HG03103 (cell line): ENCODE measurements at regions not wholly inside any gene's neighbourhood (a gene's known extent, or its start where the extent isn't known, plus 50 kb on each side); places are given as distances from the start of the nearest gene placed in this dataset.
"Not testable (repeated sequence)": the region's sequence is repeated elsewhere in the genome, so short reads cannot be mapped to it uniquely, and the experiment has no call there.

Experiments
- ATAC-seq: cut with Tn5 transposase; IDR thresholded peaks from one replicate; pipeline ENCODE4 v1.9.1; 2021; ENCODE audit warnings: low read depth; ENCODE audit not compliant: unreplicated experiment

DNA sequence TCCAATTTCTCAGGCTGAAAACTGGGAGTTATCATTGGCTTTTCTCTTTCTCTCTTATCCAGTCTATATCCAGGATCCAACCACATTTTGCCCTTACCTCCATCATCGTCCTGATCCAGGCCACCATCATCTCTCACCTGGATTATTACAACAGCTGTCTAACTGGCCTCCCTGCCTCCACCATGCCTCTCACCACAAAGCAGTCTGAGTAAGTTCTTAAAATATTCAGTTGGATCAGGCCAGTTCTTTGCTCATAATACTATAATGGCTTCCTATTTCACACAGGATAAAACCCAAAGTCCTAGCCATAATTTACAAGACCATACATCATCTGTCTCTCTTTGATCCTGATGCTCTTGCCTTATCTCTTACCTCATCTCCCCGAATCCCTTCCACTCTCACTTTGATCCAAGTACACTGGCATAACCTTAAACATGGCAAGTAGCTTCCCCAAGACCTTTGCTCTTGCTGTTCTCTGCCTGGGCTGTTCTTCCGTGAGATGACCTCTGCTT, 133.4 kb upstream of the RAP1B start:
- no peak for ATAC-seq

GRCh38 chr12:68477906-68478305, 132.8 kb upstream of the RAP1B start:
- ATAC-seq = no peak

DNA sequence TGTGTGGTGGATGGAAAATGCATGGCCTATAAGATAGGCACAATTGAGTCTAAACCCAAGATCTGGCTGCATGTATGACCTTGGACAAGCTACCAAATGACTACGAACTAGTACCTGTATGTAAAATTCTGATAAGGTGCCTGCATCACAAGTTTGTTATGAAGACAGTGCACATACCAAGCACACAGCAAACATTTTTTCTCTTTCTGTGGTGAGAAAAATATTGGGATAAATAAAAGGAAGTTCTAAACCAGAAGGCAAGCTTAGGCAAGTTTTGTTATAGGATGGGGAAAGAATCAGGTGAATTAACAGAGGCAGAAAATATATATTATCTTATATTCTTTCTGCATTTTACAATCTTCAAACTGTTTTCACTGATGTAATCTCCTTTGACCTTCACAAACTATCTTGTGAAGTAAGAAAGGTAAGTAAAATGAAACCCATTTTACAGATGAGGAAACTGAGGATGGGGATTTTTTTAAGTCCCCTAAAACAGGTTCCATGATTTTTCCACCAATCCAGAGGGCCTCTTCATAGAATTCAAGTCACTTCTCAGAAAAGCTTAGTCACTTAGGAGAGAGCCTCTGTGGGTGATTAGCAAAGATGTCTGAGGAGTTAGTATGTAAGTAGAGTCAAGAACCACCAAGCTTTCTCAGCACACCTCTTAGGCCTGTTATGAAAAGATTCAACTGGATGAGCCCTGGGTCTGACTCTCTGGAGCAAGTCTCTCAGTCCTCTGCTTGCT, 132.0 kb upstream of the RAP1B start:
- no peak for ATAC-seq

GRCh38 chr12:68479261-68479895, 131.3 kb upstream of the RAP1B start:
- ATAC-seq = no peak

DNA sequence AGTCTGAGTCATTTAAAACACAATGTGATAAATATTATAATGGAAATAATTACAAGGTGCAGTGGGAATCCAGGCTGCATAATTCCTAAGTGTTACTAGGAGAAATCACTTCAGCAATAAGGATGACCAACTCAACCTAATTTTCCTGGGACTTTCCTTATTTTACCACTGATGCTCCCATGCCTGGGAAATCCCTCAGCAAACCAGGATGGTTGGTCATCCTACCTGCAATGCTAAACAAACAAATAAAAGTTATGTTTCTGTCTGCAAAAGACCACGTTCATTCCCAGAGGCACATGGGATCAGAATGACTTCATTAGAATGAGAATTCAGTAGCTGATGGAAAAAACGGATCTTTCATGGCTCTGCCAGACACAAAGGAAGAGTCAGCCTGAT, 130.8 kb upstream of the RAP1B start:
- ATAC-seq = no peak

GRCh38 chr12:68480526-68480925, 130.2 kb upstream of the RAP1B start:
- ATAC-seq = no peak

DNA sequence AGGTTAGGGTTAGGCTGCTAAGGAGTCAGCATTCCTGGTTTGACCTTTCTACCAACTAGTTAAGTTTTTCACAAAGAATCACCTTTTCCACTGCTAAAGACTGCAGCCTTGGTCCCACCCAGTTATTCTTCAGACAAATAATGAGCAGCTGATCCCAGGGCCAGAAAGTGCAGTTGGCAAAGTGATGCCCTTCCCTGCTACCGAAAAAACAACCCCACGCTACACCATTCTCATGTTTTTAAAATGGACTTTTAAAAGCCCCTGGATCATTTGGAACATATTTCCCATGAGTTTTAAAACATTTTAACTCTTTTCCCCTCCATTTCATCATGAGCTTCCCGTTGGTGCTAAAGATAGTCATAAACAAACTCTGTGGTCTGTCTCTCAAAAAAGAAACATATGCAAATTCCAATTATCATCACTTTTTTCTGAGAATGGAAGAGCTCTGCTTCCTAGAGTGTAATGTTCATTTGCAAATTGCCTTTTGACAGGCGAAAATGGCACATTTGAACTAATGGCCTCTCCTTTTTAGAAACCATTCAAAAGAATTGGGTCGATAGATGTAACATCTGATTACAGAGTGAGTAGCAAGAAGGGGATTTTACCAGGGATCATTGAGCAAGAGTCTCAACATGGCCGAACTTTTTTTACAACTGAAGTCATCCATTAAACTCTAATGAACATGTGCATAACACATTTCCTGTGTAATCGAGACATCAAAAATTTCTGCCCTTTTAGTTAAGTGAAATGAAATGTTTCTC, 129.3 kb upstream of the RAP1B start:
- peak; percentile 36 for ATAC-seq

DNA sequence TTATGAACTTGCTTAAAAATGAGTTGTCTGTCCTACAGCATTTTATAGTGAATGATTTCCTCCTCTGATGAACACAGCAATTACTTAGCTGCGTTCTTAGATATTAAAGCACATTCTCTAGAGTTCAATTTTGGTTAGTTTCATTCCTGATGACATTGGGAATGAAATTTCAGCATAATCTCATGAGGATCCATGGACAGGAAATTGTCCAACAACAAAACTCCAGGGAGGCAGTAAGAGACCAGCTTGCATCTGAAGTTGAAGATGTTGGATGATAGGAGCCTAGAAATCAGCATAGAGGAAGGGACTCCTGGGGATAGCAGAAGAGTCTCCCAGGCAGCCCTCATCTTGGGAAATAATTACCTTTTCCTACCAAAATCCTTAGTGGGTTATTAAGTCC, 128.7 kb upstream of the RAP1B start:
- ATAC-seq = no peak

- ATAC-seq = peak; percentile 79
Observed at GRCh38 chr12:68482660-68483059, 128.0 kb upstream of the RAP1B start.

DNA sequence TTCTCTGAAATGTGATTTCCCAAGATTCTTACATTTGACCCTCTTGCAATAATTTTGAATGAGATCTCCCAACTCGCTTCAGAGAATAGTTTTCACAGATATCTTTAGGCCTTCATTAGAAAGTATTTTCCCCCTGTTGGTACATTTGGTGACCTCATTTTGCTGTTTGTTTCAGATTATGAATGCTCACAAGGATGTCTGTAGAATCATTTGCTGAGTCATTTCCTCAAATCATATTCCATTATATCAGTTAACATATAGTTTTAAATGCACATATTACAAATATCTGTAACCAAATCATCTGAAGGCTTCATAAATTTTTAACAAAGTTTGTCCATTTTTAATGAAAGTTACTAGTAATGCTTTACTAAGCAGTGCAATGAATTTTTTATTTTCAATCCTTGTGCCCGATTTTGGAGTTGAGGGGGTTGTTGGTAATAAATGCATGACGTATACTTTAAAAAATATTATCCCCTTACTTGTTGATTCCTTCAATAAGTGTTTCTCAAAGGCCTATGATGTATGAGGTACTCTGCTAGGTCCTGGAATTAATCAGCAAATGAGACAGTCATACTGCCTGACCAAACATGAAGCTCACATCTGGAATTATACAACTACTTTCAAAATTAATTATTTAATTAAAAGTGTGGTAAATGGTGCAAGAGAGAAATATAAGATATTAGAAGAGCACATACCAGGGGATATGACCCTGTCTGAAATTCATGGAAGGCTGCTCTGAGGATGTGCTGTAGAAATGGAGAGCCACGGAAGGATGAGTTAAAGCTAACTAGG, 126.9 kb upstream of the RAP1B start:
- ATAC-seq = no peak

DNA sequence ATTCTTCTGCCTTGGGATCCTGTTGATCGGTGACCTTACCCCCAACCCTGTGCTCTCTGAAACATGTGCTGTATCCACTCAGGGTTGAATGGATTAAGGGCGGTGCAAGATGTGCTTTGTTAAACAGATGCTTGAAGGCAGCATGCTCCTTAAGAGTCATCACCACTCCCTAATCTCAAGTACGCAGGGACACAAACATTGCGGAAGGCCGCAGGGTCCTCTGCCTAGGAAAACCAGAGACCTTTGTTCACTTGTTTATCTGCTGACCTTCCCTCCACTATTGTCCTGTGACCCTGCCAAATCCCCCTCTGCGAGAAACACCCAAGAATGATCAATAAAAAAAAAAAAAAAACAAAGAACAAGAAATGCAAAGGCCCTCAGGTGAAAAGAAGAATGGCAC, 126.1 kb upstream of the RAP1B start:
- ATAC-seq = not testable (repeated sequence)

GRCh38 chr12:68486449-68486848, 124.2 kb upstream of the RAP1B start:
- ATAC-seq = not testable (repeated sequence)

- ATAC-seq = peak; percentile 76
Observed at GRCh38 chr12:68487721-68488309, 122.9 kb upstream of the RAP1B start.

DNA sequence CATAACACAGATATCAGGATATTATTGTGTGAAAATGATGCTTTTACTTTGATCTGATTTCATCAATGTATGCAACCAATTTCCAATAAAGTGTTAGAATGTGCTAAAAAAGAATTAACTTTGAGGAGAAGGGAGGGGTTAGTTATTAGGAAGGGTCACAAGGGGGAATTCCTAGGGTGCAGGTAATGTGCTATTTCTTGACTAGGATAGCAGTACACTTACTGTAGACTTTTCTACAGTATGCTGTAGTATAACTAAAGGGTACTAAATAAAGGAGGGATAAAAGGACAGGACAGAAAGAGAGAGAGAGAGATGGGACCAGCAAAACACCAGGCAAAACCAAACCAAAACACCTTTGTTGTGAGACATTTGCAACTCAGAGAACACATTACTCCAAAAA, 121.4 kb upstream of the RAP1B start:
- ATAC-seq = no peak

DNA sequence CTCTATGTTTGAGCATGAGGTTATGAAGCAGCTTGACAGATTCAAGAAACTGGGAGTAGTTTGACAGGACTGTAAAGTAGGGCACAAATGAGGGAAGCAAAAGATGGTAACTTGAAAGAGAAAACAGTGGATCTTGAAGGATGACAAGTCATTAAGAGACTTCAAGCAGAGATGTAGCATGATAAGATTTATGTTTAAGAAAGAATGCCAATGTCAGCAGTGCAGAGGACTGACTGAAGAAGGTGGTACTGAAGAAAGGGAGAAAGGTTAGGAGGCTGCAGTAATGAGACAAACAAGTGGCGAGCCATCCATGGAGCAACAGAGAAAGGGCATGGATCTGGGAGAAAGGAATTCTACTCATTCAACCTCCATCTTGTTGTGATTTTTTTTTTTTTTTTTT, 120.2 kb upstream of the RAP1B start:
- no peak for ATAC-seq

GRCh38 chr12:68491204-68491960, 119.3 kb upstream of the RAP1B start:
- no peak for ATAC-seq

- no peak for ATAC-seq
Observed at GRCh38 chr12:68495336-68496070, 115.2 kb upstream of the RAP1B start.

DNA sequence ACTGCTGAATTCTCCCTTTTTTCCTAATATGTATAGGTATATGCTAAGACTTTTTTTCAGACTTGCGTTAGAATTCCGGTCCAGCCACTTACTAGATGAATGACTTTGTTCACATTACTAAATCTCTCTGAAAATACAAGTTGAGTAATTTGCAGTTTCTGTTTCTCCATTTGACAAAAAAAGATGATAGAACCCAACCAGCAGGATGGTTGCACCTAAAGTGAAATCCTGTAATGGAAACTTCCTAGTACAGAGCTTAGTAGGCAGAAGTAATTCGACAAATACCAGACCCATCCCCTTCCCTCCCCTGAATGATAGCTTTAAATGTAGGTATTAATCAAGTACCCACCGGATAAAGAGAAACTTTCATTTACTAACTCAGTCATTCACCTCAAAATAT, 113.6 kb upstream of the RAP1B start:
- ATAC-seq = no peak

DNA sequence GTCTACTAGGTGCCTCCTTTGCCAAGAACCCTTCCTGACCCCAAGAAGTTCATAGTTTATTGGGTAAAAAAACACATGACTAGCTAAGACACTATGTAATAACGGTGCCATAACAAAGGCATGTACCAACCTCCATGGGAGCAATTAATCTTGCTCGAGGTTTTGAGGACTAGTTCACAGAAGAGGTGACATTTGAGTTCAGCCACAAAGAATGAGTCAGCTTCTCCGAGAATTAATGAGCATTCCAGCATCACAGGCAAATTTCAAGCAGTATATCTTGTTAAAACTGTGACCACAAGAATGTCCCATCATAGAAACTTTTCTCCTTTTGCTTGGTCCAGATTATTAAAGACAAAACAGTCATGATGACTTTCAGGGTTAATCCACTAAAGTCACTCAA, 113.0 kb upstream of the RAP1B start:
- ATAC-seq = no peak
